Ectodermal cell (in vitro differentiated cells): ENCODE measurements at regions not wholly inside any gene's neighbourhood (a gene's known extent, or its start where the extent isn't known, plus 50 kb on each side); places are given as distances from the start of the nearest gene placed in this dataset.
"Not testable (repeated sequence)": the region's sequence is repeated elsewhere in the genome, so short reads cannot be mapped to it uniquely, and the experiment has no call there.

Experiments
- H3K27ac ChIP-seq: 2 replicates; pipeline ENCODE4 v1.7.0; 2013; ENCODE audit warnings: mild to moderate bottlenecking, low read depth, low read length; ENCODE audit not compliant: insufficient read depth, poor library complexity, severe bottlenecking
- H3K27me3 ChIP-seq: 2 replicates; pipeline ENCODE4 v1.7.0; 2013; ENCODE audit warnings: mild to moderate bottlenecking, low read length; ENCODE audit not compliant: insufficient read depth, control insufficient read depth, poor library complexity, severe bottlenecking
- H3K36me3 ChIP-seq: one replicate; pipeline ENCODE4 v1.7.0; 2013; ENCODE audit warnings: low read length; ENCODE audit not compliant: control insufficient read depth, insufficient read depth
- H3K4me1 ChIP-seq: one replicate; pipeline ENCODE4 v1.7.0; 2013; ENCODE audit warnings: low read length; ENCODE audit not compliant: control insufficient read depth, insufficient read depth
- H3K4me3 ChIP-seq: 2 replicates; pipeline ENCODE4 v1.7.0; 2013; ENCODE audit warnings: low read depth, low read length, control low read depth; ENCODE audit not compliant: insufficient read depth
- H3K9me3 ChIP-seq: 2 replicates; pipeline ENCODE4 v1.7.0; 2013; ENCODE audit warnings: mild to moderate bottlenecking, low read length, moderate library complexity; ENCODE audit not compliant: control insufficient read depth
- WGBS, 2 experiments: methylation state at CpG; one replicate each; pipeline ENCODE4 v1.1.7; 2013; ENCODE audit warnings: missing lambda C conversion rate in 2 of 2; 5-methylcytosine and 5-hydroxymethylcytosine counted together

- H3K4me1 ChIP-seq: no peaks in the 10 kb centered on the region
- 100% methylated on average over 1 to 3 of the region's 3 CpGs for WGBS, 2 experiments
Observed at GRCh38 chr11:82185925-82186324, 547.7 kb downstream of the FAM181B start.

GRCh38 chr11:82184966-82185365 is 548.7 kb downstream of the FAM181B start:
- Histone ChIP-seq H3K36me3 (no peaks in the 10 kb centered on the region), H3K27me3 (no peaks in the 10 kb centered on the region), H3K9me3 (no peaks in the 10 kb centered on the region), H3K4me1 (no peaks in the 10 kb centered on the region), H3K27ac (no peak overlapping the region), H3K4me3 (no peak overlapping the region)
- WGBS, 2 experiments: 92 to 98% methylated on average over 3 of the region's 3 CpGs

More at GRCh38 chr11:82185925-82186324, 547.7 kb downstream of the FAM181B start:
- Histone ChIP-seq H3K36me3 (no peaks in the 10 kb centered on the region), H3K27me3 (no peaks in the 10 kb centered on the region), H3K4me3 (no peak overlapping the region), H3K27ac (no peak overlapping the region), H3K9me3 (no peaks in the 10 kb centered on the region)

GRCh38 chr11:82183346-82183745 is 550.3 kb downstream of the FAM181B start:
- H3K9me3 ChIP-seq: no peaks in the 10 kb centered on the region
- no peak overlapping the region for H3K27ac ChIP-seq
- H3K4me1 ChIP-seq: no peaks in the 10 kb centered on the region
- no peak overlapping the region for H3K4me3 ChIP-seq
- WGBS, 2 experiments: 94 to 95% methylated on average over 2 of the region's 2 CpGs
- no peaks in the 10 kb centered on the region for H3K36me3 ChIP-seq
- no peaks in the 10 kb centered on the region for H3K27me3 ChIP-seq

- H3K27me3 ChIP-seq, H3K4me1 ChIP-seq, H3K36me3 ChIP-seq, H3K27ac ChIP-seq, H3K9me3 ChIP-seq, H3K4me3 ChIP-seq: not testable (repeated sequence)
- no CpG with 5 or more reads among the region's 2 CpGs for WGBS, 2 experiments
Observed at GRCh38 chr11:82182697-82183096, 551.0 kb downstream of the FAM181B start.

DNA sequence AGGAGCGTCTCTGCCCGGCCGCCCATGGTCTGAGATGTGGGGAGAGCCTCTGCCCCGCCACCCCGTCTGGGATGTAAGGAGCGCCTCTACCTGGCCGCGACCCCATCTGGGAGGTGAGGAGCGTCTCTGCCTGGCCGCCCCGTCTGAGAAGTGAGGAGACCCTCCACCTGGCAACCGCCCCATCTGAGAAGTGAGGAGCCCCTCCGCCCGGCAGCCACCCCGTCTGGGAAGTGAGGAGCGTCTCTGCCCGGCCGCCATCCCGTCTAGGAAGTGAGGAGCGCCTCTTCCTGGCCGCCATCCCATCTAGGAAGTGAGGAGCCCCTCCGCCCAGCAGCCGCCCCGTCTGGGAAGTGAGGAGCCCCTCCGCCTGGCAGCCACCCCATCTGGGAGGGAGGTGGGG is 551.9 kb downstream of the FAM181B start:
- H3K36me3 ChIP-seq, H3K27ac ChIP-seq, H3K9me3 ChIP-seq, H3K4me3 ChIP-seq, H3K27me3 ChIP-seq, H3K4me1 ChIP-seq: not testable (repeated sequence)
- 91 to 93% methylated on average over 24 of the region's 25 CpGs for WGBS, 2 experiments

- Histone ChIP-seq H3K9me3 (no peaks in the 10 kb centered on the region), H3K4me3 (no peak overlapping the region), H3K4me1 (no peaks in the 10 kb centered on the region), H3K36me3 (no peaks in the 10 kb centered on the region), H3K27me3 (no peaks in the 10 kb centered on the region), H3K27ac (no peak overlapping the region)
- 90% methylated on average over 2 of the region's 2 CpGs for WGBS, 2 experiments
Observed at GRCh38 chr11:82176945-82177344, 556.7 kb downstream of the FAM181B start.

GRCh38 chr11:82176365-82176764 is 557.3 kb downstream of the FAM181B start:
- H3K4me3 ChIP-seq: no peak overlapping the region
- H3K9me3 ChIP-seq: no peaks in the 10 kb centered on the region
- H3K4me1 ChIP-seq: no peaks in the 10 kb centered on the region
- H3K27me3 ChIP-seq: no peaks in the 10 kb centered on the region
- H3K36me3 ChIP-seq: no peaks in the 10 kb centered on the region
- 97% methylated on average over 2 of the region's 2 CpGs for WGBS, 2 experiments
- no peak overlapping the region for H3K27ac ChIP-seq

DNA sequence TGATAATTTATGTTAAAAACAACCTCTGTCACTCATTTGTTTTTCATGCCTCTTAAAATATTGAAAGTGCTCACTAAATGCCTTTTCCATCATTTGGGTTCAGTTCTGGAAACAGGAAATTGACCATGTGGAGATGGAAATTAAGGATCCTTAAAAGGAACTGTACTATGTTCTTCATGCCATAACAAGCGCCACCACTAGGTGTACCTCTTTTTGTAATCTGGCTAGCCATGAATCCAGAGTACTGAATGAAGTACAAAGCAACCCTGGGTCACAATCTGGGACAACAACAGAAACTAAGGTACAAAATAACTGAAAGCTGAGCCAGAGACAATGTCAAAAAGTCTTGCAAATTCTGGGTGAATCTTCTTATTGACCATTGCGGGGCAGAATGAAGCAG is 559.1 kb downstream of the FAM181B start:
- Histone ChIP-seq H3K27ac (no peak overlapping the region), H3K9me3 (no peaks in the 10 kb centered on the region), H3K27me3 (no peaks in the 10 kb centered on the region), H3K4me3 (no peak overlapping the region), H3K4me1 (no peaks in the 10 kb centered on the region), H3K36me3 (no peaks in the 10 kb centered on the region)
- WGBS, 2 experiments: 88 to 91% methylated on average over 2 of the region's 2 CpGs

DNA sequence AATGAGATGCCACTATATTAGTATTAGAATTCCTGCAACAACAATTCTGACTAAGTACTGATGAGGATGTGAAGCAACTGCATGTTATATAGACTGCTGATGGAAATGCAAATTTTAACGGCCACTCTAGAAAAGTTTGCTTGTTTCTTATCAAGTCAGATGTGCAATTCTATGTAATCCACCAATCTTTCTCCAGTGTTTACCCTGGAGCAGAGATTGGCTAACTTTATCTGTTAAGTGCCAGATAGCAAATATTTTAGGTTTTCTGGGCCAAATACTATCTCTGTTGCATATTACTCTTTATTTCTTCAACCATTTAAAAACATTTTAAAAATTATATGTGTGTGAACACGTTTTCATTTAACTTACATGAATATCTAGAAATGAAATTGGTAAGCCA is 586.9 kb downstream of the FAM181B start:
- Histone ChIP-seq H3K36me3 (no peaks in the 10 kb centered on the region), H3K27me3 (no peaks in the 10 kb centered on the region), H3K9me3 (no peaks in the 10 kb centered on the region), H3K4me1 (no peaks in the 10 kb centered on the region), H3K4me3 (no peak overlapping the region), H3K27ac (no peak overlapping the region)
- WGBS, 2 experiments: 80 to 88% methylated on average over 1 of the region's 2 CpGs

DNA sequence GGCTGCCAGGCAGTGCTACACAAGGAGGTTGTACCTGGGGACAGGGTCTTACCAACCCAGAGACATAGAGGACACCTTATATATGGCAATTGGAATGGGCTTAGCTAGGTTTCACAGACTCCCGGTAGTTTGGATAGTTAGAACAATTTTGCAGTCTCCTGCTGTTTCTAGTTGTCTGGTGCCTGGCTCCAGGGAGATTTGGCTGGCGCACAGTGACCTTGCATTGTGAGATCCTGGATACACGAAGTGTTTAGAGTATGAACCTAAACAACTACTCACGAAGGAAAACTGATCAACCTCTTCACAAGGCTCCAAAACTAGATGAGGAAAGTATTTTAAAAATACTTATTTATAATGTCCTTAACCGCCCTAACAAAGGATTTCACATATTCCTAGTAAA is 614.7 kb downstream of the FAM181B start:
- Histone ChIP-seq H3K36me3 (no peaks in the 10 kb centered on the region), H3K27me3 (no peaks in the 10 kb centered on the region)
- 93 to 97% methylated on average over 3 to 5 of the region's 5 CpGs for WGBS, 2 experiments

DNA sequence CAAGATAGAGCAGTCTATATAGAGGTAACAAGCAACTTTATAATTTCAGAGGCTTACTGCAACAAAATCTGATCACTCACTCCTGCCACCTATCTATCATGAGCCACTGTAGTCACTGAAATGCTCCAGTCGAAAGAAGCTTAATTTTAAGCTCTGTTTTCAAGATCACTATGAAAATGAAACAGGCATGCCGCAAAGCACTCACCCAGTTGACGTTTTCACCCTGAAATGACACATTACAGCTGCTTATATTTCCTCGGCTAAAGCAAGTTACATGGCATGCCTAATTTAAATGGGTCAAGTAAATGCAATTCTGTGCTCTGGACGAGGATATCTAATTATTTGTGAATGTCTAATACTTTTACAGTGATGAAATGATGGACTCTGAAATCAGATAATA is 616.3 kb downstream of the FAM181B start:
- H3K9me3 ChIP-seq: no peaks in the 10 kb centered on the region
- H3K27ac ChIP-seq: no peak overlapping the region
- H3K4me3 ChIP-seq: no peak overlapping the region
- WGBS, 2 experiments: 94 to 98% methylated on average over 5 of the region's 5 CpGs
- H3K27me3 ChIP-seq: no peaks in the 10 kb centered on the region
- H3K36me3 ChIP-seq: no peaks in the 10 kb centered on the region
- H3K4me1 ChIP-seq: no peaks in the 10 kb centered on the region

More for the DNA sequence above, 614.7 kb downstream of the FAM181B start:
- no peak overlapping the region for H3K27ac ChIP-seq
- H3K4me1 ChIP-seq: no peaks in the 10 kb centered on the region
- H3K4me3 ChIP-seq: no peak overlapping the region
- H3K9me3 ChIP-seq: no peaks in the 10 kb centered on the region
